ENCODE measurements at regions not wholly inside any gene's neighbourhood (a gene's known extent, or its start where the extent isn't known, plus 50 kb on each side); places are given as distances from the start of the nearest gene placed in this dataset.

DNA sequence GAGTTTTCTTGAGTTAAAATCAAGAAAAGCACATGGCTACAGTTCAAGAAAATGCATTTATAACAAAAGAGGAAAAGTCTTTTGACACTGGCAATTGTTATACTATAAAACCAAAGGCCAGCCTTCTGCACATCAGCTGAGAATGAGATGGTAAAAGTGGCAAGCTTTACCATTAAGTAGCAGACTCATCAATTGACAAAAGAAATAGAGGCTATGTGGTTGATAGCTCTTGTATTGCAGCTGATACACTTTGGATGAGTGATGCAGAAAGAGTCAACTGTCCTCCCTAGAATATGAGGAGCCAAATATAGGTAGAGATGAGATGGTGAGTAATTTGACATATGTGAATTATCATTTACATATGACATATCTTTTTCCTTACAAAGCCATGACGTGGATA is 1100.9 kb upstream of the CDH6 start:
- TF ChIP-seq, protein P1, sequence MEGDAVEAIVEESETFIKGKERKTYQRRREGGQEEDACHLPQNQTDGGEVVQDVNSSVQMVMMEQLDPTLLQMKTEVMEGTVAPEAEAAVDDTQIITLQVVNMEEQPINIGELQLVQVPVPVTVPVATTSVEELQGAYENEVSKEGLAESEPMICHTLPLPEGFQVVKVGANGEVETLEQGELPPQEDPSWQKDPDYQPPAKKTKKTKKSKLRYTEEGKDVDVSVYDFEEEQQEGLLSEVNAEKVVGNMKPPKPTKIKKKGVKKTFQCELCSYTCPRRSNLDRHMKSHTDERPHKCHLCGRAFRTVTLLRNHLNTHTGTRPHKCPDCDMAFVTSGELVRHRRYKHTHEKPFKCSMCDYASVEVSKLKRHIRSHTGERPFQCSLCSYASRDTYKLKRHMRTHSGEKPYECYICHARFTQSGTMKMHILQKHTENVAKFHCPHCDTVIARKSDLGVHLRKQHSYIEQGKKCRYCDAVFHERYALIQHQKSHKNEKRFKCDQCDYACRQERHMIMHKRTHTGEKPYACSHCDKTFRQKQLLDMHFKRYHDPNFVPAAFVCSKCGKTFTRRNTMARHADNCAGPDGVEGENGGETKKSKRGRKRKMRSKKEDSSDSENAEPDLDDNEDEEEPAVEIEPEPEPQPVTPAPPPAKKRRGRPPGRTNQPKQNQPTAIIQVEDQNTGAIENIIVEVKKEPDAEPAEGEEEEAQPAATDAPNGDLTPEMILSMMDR (conservative IDR thresholded peaks at IDR 0.05), result no peak
- H3K27ac ChIP-seq, result no peak overlapping the region

DNA sequence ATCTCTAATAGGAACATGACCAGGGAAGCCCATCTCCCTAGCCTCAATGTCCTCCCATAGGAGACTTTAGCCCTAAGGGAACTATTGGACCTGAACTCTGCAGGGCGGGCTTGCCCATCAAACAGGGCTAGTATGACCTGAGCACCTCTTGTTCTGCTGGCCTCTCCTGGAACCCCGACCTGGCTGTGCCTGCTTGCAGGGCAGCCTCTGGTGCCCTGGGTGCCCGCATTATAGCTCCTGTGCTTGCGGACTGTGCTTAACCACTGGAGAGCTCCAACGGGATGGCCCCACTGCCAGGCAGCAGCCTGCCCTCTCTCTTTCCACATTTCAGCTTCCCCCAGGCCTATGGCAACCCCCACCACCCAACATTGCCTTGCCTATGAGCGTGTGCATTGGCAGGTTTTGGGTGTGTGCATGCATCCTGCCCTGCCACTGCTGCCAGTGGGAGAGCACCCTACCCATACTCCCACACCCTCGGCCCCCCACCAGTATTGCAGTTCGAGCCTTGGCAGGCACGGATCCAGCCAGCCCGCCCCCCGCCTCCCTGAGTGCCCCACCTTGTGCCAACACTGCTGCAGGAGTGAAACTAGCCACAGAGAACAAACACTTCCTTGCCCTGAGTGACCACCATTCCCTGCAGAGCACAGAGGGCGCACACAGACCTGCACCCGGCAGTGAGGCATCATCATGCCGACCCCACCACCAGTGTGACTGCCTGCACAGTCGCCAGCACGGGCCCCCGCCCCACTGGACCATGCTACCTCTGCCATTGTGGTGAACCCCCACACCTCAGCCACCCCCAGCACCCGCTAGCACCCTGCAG is 1123.8 kb upstream of the CDH6 start:
- TF ChIP-seq, protein P1 (conservative IDR thresholded peaks at IDR 0.05), result no peak
- H3K27ac ChIP-seq, result no peak overlapping the region

DNA sequence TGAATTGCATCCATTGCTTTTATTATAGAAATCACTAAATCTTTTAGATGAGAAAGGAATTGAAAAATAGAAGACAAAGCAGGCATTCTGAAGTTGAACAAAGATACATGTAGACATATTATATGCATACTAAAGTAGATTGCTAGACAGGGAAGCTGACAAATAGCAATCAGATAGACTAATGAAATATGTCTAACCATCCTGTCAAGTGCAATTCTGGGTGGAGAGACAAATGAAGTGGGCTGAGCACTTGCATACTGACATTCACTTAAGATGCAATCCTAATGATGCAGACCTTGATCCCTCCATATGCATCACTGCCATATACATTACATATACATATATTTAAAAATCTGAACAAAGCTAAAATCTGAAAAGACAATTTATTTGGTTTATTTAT is 1130.0 kb upstream of the CDH6 start:
- TF ChIP-seq, protein P1 (conservative IDR thresholded peaks at IDR 0.05), result no peak
- H3K27ac ChIP-seq, result no peak overlapping the region

DNA sequence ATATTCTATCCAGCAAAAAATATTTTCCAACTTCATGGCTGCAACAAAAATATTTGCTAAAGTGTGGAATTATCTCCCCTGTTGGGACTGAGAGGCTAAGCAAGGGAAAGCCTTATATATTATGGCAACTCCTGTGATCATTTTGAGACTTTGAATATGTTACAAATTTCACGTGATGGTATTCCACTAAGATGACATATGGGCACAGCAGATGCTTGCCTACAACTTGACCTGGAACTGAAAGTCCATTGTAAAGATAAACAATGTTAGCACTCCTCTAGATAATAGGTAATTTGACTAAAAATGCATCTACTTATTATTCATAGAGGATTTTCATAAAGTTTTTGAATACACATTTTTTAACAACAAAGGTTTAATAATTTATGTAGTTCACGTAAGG is 1141.5 kb upstream of the CDH6 start:
- TF ChIP-seq, protein P1 (conservative IDR thresholded peaks at IDR 0.05), result no peak
- H3K27ac ChIP-seq, result no peak overlapping the region

DNA sequence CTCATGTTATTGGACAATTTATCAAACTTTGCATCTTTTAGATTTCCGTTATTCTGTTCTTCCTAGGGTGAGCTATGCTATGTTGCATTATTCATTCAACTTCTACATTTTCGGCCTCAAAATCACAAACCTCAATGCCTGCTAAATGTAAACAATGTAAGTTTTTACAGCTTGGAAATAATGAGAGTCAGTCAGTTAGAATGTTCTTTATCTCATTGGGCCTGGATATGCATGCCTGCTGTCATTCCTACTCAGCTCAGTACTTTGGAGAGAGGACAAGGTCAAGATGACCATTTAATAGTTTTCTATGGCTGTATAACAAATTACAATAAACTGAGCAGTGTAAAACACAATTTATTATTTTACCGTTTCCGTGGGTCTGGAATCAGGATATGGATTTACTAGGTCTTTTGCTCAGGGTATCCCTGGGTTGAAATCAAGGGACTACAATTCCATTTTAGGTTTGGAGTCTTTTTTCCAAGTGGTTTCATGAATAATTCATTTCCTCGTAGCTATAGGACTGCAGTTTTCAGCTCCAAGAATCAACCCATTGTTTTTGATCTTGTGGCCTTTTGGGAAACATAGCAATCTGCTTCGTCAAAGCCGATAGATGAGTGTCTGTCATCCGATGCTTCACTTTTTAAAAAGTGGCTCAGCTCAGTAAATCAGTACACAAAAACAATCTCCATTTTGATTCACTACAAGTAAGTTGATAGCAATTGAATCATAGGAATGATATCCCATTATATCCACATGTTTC is 1143.2 kb upstream of the CDH6 start:
- TF ChIP-seq, protein P1 (conservative IDR thresholded peaks at IDR 0.05), result no peak
- H3K27ac ChIP-seq, result no peak overlapping the region

DNA sequence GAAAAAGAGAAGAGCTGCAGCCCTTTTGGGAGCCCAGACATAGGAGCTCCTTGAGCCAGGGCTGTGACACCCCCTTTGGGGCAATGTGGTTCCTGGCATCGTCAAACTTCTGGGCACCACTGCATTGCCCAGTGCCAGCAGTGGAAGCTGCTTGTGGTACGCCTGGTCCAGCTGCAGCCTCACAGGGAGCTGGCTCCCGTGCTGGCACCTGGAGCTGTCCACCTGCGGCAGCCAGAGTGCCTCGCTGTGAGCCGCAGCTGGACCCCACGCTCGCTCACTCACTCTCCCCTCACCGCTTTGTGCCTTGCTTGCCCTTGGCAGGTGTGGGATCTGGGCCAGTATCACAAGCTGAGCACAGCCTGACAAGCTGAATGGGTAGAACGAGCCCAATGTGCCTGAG is 1150.8 kb upstream of the CDH6 start:
- H3K27ac ChIP-seq, result no peak overlapping the region
- TF ChIP-seq, protein P1 (conservative IDR thresholded peaks at IDR 0.05), result no peak

DNA sequence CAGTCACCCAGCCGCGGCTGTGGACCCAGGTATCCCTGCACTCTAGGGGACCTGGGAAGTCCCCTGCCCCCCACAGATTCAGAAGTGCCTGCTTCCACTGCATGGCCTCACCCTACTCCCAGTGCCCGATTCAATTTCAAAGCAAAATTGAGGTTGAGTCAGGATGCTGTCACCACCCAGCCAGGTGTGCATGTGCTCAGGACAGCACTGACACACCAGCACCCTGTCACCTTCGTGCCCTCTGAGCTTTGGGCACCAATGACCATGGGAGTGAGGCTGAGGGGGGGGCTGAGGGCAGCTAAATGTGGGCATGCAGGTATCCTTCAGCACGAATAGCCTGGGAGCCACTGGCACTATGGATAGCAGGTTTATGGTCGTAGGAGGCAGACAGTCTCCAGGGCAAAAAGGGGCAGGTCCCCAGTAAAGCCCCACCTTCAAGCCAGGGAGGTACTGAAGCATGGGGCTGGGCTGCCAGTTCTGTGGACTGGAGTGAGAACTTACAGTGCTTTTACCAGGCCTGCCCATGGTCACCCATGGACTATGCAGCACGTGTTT is 1151.6 kb upstream of the CDH6 start:
- H3K27ac ChIP-seq, result no peak overlapping the region
- TF ChIP-seq, protein P1 (conservative IDR thresholded peaks at IDR 0.05), result no peak

Measured in VCaP (cell line).